ENCODE measurements at regions not wholly inside any gene's neighbourhood (a gene's known extent, or its start where the extent isn't known, plus 50 kb on each side); places are given as distances from the start of the nearest gene placed in this dataset.

DNA sequence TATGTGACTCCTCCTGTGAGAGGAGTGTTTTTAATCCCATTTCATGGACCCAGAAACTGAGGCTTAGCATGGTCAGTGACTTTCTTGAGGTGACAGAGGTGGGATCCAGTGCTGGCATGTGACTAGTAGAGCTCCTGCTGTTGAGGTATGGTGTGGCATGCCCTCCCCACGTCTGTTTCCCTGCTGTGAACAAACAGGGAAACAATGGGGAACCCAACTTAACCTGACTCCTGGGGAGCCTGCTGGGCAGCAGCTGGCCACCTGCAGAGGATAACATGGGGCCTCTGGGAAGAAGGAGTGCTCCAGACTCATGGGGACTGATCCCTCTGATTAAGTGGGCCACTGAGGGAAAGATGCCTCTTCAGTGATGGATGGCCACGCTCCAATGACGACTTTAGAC, 114.0 kb downstream of the BEGAIN start:
- Histone ChIP-seq H3K27ac (no peak overlapping the region), H3K4me1 (peaks cover 8% of the 10 kb centered on the region), H3K9me3 (no peaks in the 10 kb centered on the region), H3K4me3 (no peak overlapping the region), H3K36me3 (peaks cover 13% of the 10 kb centered on the region), H3K27me3 (no peaks in the 10 kb centered on the region)
- no peak for DNase-seq (ENCODE audit: low spot score in 2 of 2)
- TF ChIP-seq, protein P1, sequence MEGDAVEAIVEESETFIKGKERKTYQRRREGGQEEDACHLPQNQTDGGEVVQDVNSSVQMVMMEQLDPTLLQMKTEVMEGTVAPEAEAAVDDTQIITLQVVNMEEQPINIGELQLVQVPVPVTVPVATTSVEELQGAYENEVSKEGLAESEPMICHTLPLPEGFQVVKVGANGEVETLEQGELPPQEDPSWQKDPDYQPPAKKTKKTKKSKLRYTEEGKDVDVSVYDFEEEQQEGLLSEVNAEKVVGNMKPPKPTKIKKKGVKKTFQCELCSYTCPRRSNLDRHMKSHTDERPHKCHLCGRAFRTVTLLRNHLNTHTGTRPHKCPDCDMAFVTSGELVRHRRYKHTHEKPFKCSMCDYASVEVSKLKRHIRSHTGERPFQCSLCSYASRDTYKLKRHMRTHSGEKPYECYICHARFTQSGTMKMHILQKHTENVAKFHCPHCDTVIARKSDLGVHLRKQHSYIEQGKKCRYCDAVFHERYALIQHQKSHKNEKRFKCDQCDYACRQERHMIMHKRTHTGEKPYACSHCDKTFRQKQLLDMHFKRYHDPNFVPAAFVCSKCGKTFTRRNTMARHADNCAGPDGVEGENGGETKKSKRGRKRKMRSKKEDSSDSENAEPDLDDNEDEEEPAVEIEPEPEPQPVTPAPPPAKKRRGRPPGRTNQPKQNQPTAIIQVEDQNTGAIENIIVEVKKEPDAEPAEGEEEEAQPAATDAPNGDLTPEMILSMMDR (IDR thresholded peaks at IDR 0.05), result no peak
- TF ChIP-seq POLR2AphosphoS5 (IDR thresholded peaks at IDR 0.05) (no peak), EP300 (IDR thresholded peaks at IDR 0.05) (no peak), POLR2A (IDR thresholded peaks at IDR 0.05) (no peak)
- 82% methylated on average over 2 of the region's 3 CpGs for WGBS

DNA sequence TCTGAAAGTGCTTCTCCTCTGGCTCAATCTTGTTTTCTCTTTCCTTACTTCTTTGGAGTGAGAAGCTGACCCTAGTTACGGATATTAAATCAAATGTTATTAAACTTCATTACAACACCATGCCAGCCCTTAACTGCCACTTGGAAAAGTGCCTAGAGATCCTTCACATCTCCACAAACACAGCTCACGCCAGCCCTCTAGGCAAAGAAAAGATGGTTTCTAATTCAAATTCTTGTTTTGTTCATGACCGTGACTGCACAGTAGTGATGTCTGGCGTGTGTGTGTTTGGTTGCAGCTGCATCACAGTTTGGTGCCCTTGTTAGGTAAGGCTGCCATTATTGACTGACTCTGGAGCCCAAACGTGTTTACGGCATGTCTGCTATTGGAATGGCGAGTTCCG, 113.0 kb downstream of the BEGAIN start:
- no peak overlapping the region for H3K4me3 ChIP-seq
- 85% methylated on average over 8 of the region's 8 CpGs for WGBS
- peaks cover 8% of the 10 kb centered on the region for H3K4me1 ChIP-seq
- no peaks in the 10 kb centered on the region for H3K9me3 ChIP-seq
- no peaks in the 10 kb centered on the region for H3K27me3 ChIP-seq
- TF ChIP-seq POLR2A (IDR thresholded peaks at IDR 0.05) (no peak), EP300 (IDR thresholded peaks at IDR 0.05) (no peak), POLR2AphosphoS5 (IDR thresholded peaks at IDR 0.05) (no peak)
- TF ChIP-seq, protein P1 (IDR thresholded peaks at IDR 0.05), result no peak
- no peak overlapping the region for H3K27ac ChIP-seq
- H3K36me3 ChIP-seq, result peaks cover 6% of the 10 kb centered on the region
- no peak for DNase-seq (ENCODE audit: low spot score in 2 of 2)

DNA sequence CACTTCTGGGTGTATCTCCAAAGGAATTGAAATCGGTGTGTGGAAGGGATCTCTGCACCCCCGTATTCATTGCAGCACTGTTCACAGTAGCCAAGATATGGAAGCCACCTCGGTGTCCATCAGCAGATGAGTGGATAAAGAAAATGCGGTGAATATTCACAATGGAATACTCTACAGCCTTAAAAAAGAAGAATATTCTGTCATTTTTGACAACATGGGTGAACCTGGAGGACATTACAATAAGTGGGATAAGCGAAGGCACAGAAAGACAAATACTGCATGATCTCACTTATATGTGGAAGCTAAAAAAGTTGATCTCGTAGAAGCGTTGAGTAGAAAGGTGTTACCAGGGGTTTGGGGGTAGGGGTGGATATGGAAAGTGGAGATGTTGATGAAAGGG, 111.9 kb downstream of the BEGAIN start:
- Histone ChIP-seq H3K4me1 (peaks cover 8% of the 10 kb centered on the region), H3K36me3 (no peaks in the 10 kb centered on the region), H3K27me3 (no peaks in the 10 kb centered on the region), H3K4me3 (no peak overlapping the region), H3K27ac (no peak overlapping the region), H3K9me3 (no peaks in the 10 kb centered on the region)
- DNase-seq (ENCODE audit: low spot score in 2 of 2), result no peak
- TF ChIP-seq POLR2AphosphoS5 (IDR thresholded peaks at IDR 0.05) (no peak), POLR2A (IDR thresholded peaks at IDR 0.05) (no peak), EP300 (IDR thresholded peaks at IDR 0.05) (no peak)
- TF ChIP-seq, protein P1 (IDR thresholded peaks at IDR 0.05), result no peak
- over 99% methylated on average over 7 of the region's 7 CpGs for WGBS

DNA sequence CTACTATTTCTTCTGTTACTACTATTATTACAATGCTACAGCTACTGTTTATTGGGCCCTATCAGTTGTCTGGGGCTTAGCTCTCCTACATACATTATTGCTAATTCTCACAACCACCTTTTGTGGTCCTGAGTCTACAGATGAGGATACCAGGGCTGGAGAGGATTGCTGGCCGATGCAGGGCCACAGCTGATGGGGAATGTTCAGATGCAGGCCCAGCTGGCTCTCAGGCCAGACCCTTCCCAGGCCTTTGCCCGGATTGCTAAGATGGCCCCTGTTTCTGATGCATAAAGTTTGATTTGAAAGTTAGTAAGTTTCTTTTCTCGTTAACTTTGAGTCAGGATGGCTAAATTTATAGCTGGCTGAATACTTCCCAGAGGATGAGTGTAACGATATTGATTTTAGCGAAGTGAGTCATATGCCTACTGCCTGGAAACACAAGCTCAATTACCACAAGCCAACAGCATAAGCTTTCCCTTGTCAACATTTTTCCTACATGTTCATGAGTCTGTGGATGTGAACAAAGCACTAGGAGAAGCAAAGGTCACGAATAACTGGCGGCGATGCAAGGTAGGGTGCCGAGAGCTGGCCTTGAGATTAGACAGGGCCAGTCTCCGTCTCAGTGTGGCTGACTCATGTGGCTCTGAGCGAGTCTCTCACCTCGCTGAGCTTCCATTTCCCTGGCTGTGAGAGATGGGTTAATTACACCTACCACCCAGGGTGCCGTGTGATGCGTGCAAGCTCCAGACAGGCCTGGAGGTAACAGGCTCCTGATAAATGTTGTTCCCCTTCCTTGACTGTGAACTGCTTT, 111.0 kb downstream of the BEGAIN start:
- H3K36me3 ChIP-seq, result no peaks in the 10 kb centered on the region

GRCh38 chr14:100484531-100485267, 102.5 kb downstream of the BEGAIN start:
- Histone ChIP-seq H3K27me3 (no peaks in the 10 kb centered on the region), H3K4me3 (no peak overlapping the region), H3K36me3 (no peaks in the 10 kb centered on the region), H3K9me3 (no peaks in the 10 kb centered on the region), H3K27ac (no peak overlapping the region), H3K4me1 (no peaks in the 10 kb centered on the region)
- DNase-seq (ENCODE audit: low spot score in 2 of 2), result no peak
- TF ChIP-seq POLR2A (IDR thresholded peaks at IDR 0.05), result no peak
- TF ChIP-seq, protein P1 (IDR thresholded peaks at IDR 0.05), result no peak
- 92% methylated on average over 4 of the region's 4 CpGs for WGBS

More for the DNA sequence above, 111.0 kb downstream of the BEGAIN start:
- H3K4me1 ChIP-seq, result peaks cover 8% of the 10 kb centered on the region
- no peaks in the 10 kb centered on the region for H3K27me3 ChIP-seq
- TF ChIP-seq POLR2A (IDR thresholded peaks at IDR 0.05) (no peak), EP300 (IDR thresholded peaks at IDR 0.05) (no peak)
- no peaks in the 10 kb centered on the region for H3K9me3 ChIP-seq
- WGBS, result 89% methylated on average over 14 of the region's 14 CpGs
- no peak overlapping the region for H3K4me3 ChIP-seq
- no peak for DNase-seq (ENCODE audit: low spot score in 2 of 2)
- no peak overlapping the region for H3K27ac ChIP-seq
